ENCODE measurements at regions not wholly inside any gene's neighbourhood (a gene's known extent, or its start where the extent isn't known, plus 50 kb on each side); places are given as distances from the start of the nearest gene placed in this dataset.

GRCh38 chr5:174448041-174448440, 276.3 kb upstream of the MSX2 start:
- TF ChIP-seq CTCF (IDR thresholded peaks at IDR 0.05) (no peak), POLR2A (IDR thresholded peaks at IDR 0.05) (no peak)
